Neuronal stem cell (in vitro differentiated cells): ENCODE measurements at regions not wholly inside any gene's neighbourhood (a gene's known extent, or its start where the extent isn't known, plus 50 kb on each side); places are given as distances from the start of the nearest gene placed in this dataset.

Source experiments
- DNase-seq: peaks from one replicate; pipeline ENCODE4 v3.0.0-alpha.2; 2013; ENCODE audit warnings: low spot score
- H2AFZ ChIP-seq: one replicate; pipeline ENCODE4 v1.6.1; 2013; ENCODE audit warnings: mild to moderate bottlenecking, low read length, inconsistent platforms
- H2AK5ac ChIP-seq: 2 replicates; pipeline ENCODE4 v1.6.1; 2013; ENCODE audit warnings: low read depth, mild to moderate bottlenecking, inconsistent platforms, low read length, moderate library complexity, mixed read lengths
- H2BK120ac ChIP-seq: 2 replicates; pipeline ENCODE4 v1.6.1; 2013; ENCODE audit warnings: low read depth, mild to moderate bottlenecking, inconsistent platforms, low read length, moderate library complexity, mixed read lengths
- H2BK12ac ChIP-seq: one replicate; pipeline ENCODE4 v1.6.1; 2013; ENCODE audit warnings: low read length, inconsistent platforms
- H2BK15ac ChIP-seq: 2 replicates; pipeline ENCODE4 v1.6.1; 2013; ENCODE audit warnings: mild to moderate bottlenecking, low read length, inconsistent platforms, mixed read lengths
- H2BK5ac ChIP-seq: one replicate; pipeline ENCODE4 v1.6.1; 2013; ENCODE audit warnings: inconsistent platforms, mild to moderate bottlenecking, low read length, moderate library complexity
- H3K14ac ChIP-seq: one replicate; pipeline ENCODE4 v1.6.1; 2013; ENCODE audit warnings: low read length, inconsistent platforms
- H3K18ac ChIP-seq: 2 replicates; pipeline ENCODE4 v1.6.1; 2013; ENCODE audit warnings: low read length, inconsistent platforms
- H3K23ac ChIP-seq: 2 replicates; pipeline ENCODE4 v1.6.1; 2013; ENCODE audit warnings: low read depth, mild to moderate bottlenecking, mixed read lengths, low read length, inconsistent platforms; ENCODE audit not compliant: poor library complexity
- H3K27ac ChIP-seq: replicated peaks from 3 replicates; pipeline ENCODE4 v1.5.1; 2013; ENCODE audit warnings: low read length, inconsistent platforms
- H3K27me3 ChIP-seq, 3 experiments: 2 replicates each; pipeline ENCODE4 v1.6.1; 2013; ENCODE audit warnings: low read length in 3 of 3, mild to moderate bottlenecking in 2 of 3, inconsistent platforms in 1 of 3, low read depth in 1 of 3, mixed read lengths in 1 of 3, moderate library complexity in 1 of 3; ENCODE audit not compliant: control insufficient read depth in 3 of 3, insufficient read depth in 3 of 3
- H3K36me3 ChIP-seq, 2 donors: replicated peaks in 1 of 2; 2 replicates each; pipeline ENCODE4 v1.6.1; 2013; ENCODE audit warnings: low read length in 2 of 2; ENCODE audit not compliant: control insufficient read depth in 2 of 2, insufficient read depth in 2 of 2
- H3K4ac ChIP-seq: 2 replicates; pipeline ENCODE4 v1.6.1; 2013; ENCODE audit warnings: inconsistent platforms, mild to moderate bottlenecking, low read length, moderate library complexity
- H3K4me1 ChIP-seq, 2 donors: 1 replicate in 1 of 2; 2 replicates in 1 of 2; pipeline ENCODE4 v1.6.1; 2013; ENCODE audit warnings: low read length in 2 of 2, low read depth in 1 of 2; ENCODE audit not compliant: control insufficient read depth in 2 of 2, insufficient read depth in 1 of 2
- H3K4me2 ChIP-seq: one replicate; pipeline ENCODE4 v1.6.1; 2013; ENCODE audit warnings: mild to moderate bottlenecking, low read length, inconsistent platforms; ENCODE audit not compliant: insufficient read depth, poor library complexity, severe bottlenecking
- H3K4me3 ChIP-seq, 2 donors: 2 replicates each; pipeline ENCODE4 v1.5.1; 2013; ENCODE audit warnings: low read length in 2 of 2, mild to moderate bottlenecking in 2 of 2, inconsistent platforms in 1 of 2, moderate library complexity in 1 of 2
- H3K79me1 ChIP-seq: one replicate; pipeline ENCODE4 v1.6.1; 2013; ENCODE audit warnings: low read depth, mild to moderate bottlenecking, inconsistent platforms, low read length, moderate library complexity
- H3K9ac ChIP-seq: one replicate; pipeline ENCODE4 v1.6.1; 2013; ENCODE audit warnings: mild to moderate bottlenecking, low read depth, low read length, inconsistent platforms; ENCODE audit not compliant: poor library complexity
- H3K9me3 ChIP-seq, 2 donors: replicated peaks in 1 of 2; 2 replicates each; pipeline versions ENCODE3 to v1.6.1; 2013; ENCODE audit warnings: low read length in 2 of 2, mild to moderate bottlenecking in 2 of 2, inconsistent platforms in 1 of 2, low read depth in 1 of 2, mixed read lengths in 1 of 2, moderate library complexity in 1 of 2; ENCODE audit not compliant: control insufficient read depth in 2 of 2, insufficient read depth in 1 of 2
- H4K8ac ChIP-seq: one replicate; pipeline ENCODE4 v1.6.1; 2013; ENCODE audit warnings: low read depth, mild to moderate bottlenecking, inconsistent platforms, low read length, moderate library complexity
- H4K91ac ChIP-seq: one replicate; pipeline ENCODE4 v1.6.1; 2013; ENCODE audit warnings: low read length, low read depth, mild to moderate bottlenecking, inconsistent platforms; ENCODE audit not compliant: poor library complexity
- WGBS, 2 donors: extraction: QIAGEN DNeasy Blood & Tissue Kit; methylation state at CpG; one replicate each; pipeline ENCODE4 v1.1.7; 2013; ENCODE audit warnings: missing lambda C conversion rate in 2 of 2, mixed read lengths in 1 of 2; ENCODE audit not compliant: insufficient read length in 2 of 2, insufficient replicate concordance in 1 of 2; ENCODE audit errors: extremely low coverage in 2 of 2; 5-methylcytosine and 5-hydroxymethylcytosine counted together

GRCh38 chr11:41842673-41843072, 383.2 kb upstream of the LRRC4C start:
- H3K4me2 ChIP-seq: no peak overlapping the region
- H2AK5ac ChIP-seq: no peak overlapping the region
- no peaks in the 10 kb centered on the region for H3K27me3 ChIP-seq
- no peak overlapping the region for H2BK12ac ChIP-seq
- no peak overlapping the region for H3K14ac ChIP-seq
- H3K36me3 ChIP-seq: no peaks in the 10 kb centered on the region
- WGBS, 2 donors: no CpG with 5 or more reads among the region's 8 CpGs
- no peak overlapping the region for H3K27ac ChIP-seq
- no peaks in the 10 kb centered on the region for H3K4me1 ChIP-seq
- H2BK120ac ChIP-seq: no peak overlapping the region
- H2BK5ac ChIP-seq: no peak overlapping the region
- no peak overlapping the region for H4K8ac ChIP-seq
- H3K9me3 ChIP-seq: peaks cover 0 to 5% of the 10 kb centered on the region in 2 donors
- peak overlapping the region; percentile 67 for H3K18ac ChIP-seq
- no peak overlapping the region for H3K4me3 ChIP-seq
- H3K4ac ChIP-seq: no peak overlapping the region
- H2AFZ ChIP-seq: no peak overlapping the region
- H3K9ac ChIP-seq: no peak overlapping the region
- H4K91ac ChIP-seq: no peak overlapping the region
- no peak overlapping the region for H2BK15ac ChIP-seq
- DNase-seq: no peak
- H3K79me1 ChIP-seq: no peaks in the 10 kb centered on the region
- peak overlapping the region; percentile 18 for H3K23ac ChIP-seq

- no peak overlapping the region for H3K18ac ChIP-seq
- H2BK15ac ChIP-seq: no peak overlapping the region
- no peak overlapping the region for H3K23ac ChIP-seq
- no peak overlapping the region for H3K27ac ChIP-seq
- H2AFZ ChIP-seq: no peak overlapping the region
- no peak overlapping the region for H3K4me2 ChIP-seq
- H3K79me1 ChIP-seq: no peaks in the 10 kb centered on the region
- no peaks in the 10 kb centered on the region for H3K36me3 ChIP-seq
- no peak for DNase-seq
- no peak overlapping the region for H3K4ac ChIP-seq
- no peak overlapping the region for H2BK120ac ChIP-seq
- no peak overlapping the region for H2BK12ac ChIP-seq
- H3K4me3 ChIP-seq: no peak overlapping the region
- H3K27me3 ChIP-seq: no peaks in the 10 kb centered on the region
- no peak overlapping the region for H2AK5ac ChIP-seq
- H3K4me1 ChIP-seq: no peaks in the 10 kb centered on the region
- H2BK5ac ChIP-seq: no peak overlapping the region
- H3K9me3 ChIP-seq: peaks cover 0 to 5% of the 10 kb centered on the region in 2 donors
- H4K8ac ChIP-seq: no peak overlapping the region
- WGBS, 2 donors: no CpG with 5 or more reads among the region's 3 CpGs
- no peak overlapping the region for H3K9ac ChIP-seq
- H3K14ac ChIP-seq: no peak overlapping the region
- no peak overlapping the region for H4K91ac ChIP-seq
Observed at GRCh38 chr11:41845066-41845465, 385.6 kb upstream of the LRRC4C start.

- H2BK15ac ChIP-seq: no peak overlapping the region
- no peak overlapping the region for H3K23ac ChIP-seq
- DNase-seq: no peak
- WGBS, 2 donors: no CpG with 5 or more reads among the region's 3 CpGs
- no peak overlapping the region for H3K9ac ChIP-seq
- H3K4me3 ChIP-seq: no peak overlapping the region
- H3K14ac ChIP-seq: no peak overlapping the region
- no peaks in the 10 kb centered on the region for H3K9me3 ChIP-seq
- no peak overlapping the region for H4K91ac ChIP-seq
- no peak overlapping the region for H2BK120ac ChIP-seq
- H3K4me2 ChIP-seq: no peak overlapping the region
- no peaks in the 10 kb centered on the region for H3K27me3 ChIP-seq
- H2BK5ac ChIP-seq: no peak overlapping the region
- no peak overlapping the region for H3K27ac ChIP-seq
- H3K18ac ChIP-seq: no peak overlapping the region
- H3K4me1 ChIP-seq: no peaks in the 10 kb centered on the region
- H2BK12ac ChIP-seq: no peak overlapping the region
- no peak overlapping the region for H4K8ac ChIP-seq
- no peaks in the 10 kb centered on the region for H3K79me1 ChIP-seq
- no peak overlapping the region for H2AFZ ChIP-seq
- no peak overlapping the region for H3K4ac ChIP-seq
- no peaks in the 10 kb centered on the region for H3K36me3 ChIP-seq
- no peak overlapping the region for H2AK5ac ChIP-seq
Observed at GRCh38 chr11:41848349-41848748, 388.9 kb upstream of the LRRC4C start.

- Histone ChIP-seq H2AK5ac (no peak overlapping the region), H2AFZ (no peak overlapping the region), H3K36me3 (no peaks in the 10 kb centered on the region), H3K4me3 (no peak overlapping the region), H2BK12ac (no peak overlapping the region), H3K4me2 (no peak overlapping the region), H3K9ac (no peak overlapping the region), H3K27ac (no peak overlapping the region), H2BK120ac (no peak overlapping the region), H3K4me1 (no peaks in the 10 kb centered on the region), H3K79me1 (no peaks in the 10 kb centered on the region), H2BK5ac (no peak overlapping the region), H3K23ac (no peak overlapping the region), H2BK15ac (no peak overlapping the region), H3K9me3 (no peaks in the 10 kb centered on the region), H3K18ac (no peak overlapping the region), H3K14ac (no peak overlapping the region), H4K91ac (no peak overlapping the region), H3K4ac (no peak overlapping the region), H4K8ac (no peak overlapping the region), H3K27me3 (no peaks in the 10 kb centered on the region)
- DNase-seq: no peak
- WGBS, 2 donors: no CpG with 5 or more reads among the region's 1 CpG
Observed at GRCh38 chr11:41849250-41849649, 389.8 kb upstream of the LRRC4C start.
